GM19351 (cell line): ENCODE measurements at regions not wholly inside any gene's neighbourhood (a gene's known extent, or its start where the extent isn't known, plus 50 kb on each side); places are given as distances from the start of the nearest gene placed in this dataset.
"Not testable (repeated sequence)": the region's sequence is repeated elsewhere in the genome, so short reads cannot be mapped to it uniquely, and the experiment has no call there.

Source experiments
- ATAC-seq: cut with Tn5 transposase; IDR thresholded peaks from one replicate; pipeline ENCODE4 v1.9.1; 2021; ENCODE audit warnings: mild to moderate bottlenecking, moderate library complexity; ENCODE audit not compliant: unreplicated experiment

- ATAC-seq, result not testable (repeated sequence)
These were observed 144.9 kb downstream of the NPIPB11 start for GRCh38 chr16:29261427-29262248.

GRCh38 chr16:29260683-29261426 is 145.7 kb downstream of the NPIPB11 start:
- ATAC-seq, result not testable (repeated sequence)

GRCh38 chr16:29259635-29260457 is 146.7 kb downstream of the NPIPB11 start:
- ATAC-seq, result not testable (repeated sequence)

GRCh38 chr16:29258946-29259634 is 147.4 kb downstream of the NPIPB11 start:
- not testable (repeated sequence) for ATAC-seq

GRCh38 chr16:29257419-29258336 is 148.8 kb downstream of the NPIPB11 start:
- not testable (repeated sequence) for ATAC-seq

- no peak for ATAC-seq
These were observed 150.0 kb downstream of the NPIPB11 start for GRCh38 chr16:29256501-29256981.

GRCh38 chr16:29255957-29256356 is 150.6 kb downstream of the NPIPB11 start:
- not testable (repeated sequence) for ATAC-seq

- ATAC-seq, result not testable (repeated sequence)
These were observed 151.1 kb downstream of the NPIPB11 start for GRCh38 chr16:29255496-29255796.

GRCh38 chr16:29254676-29255495 is 151.6 kb downstream of the NPIPB11 start:
- ATAC-seq, result no peak

- not testable (repeated sequence) for ATAC-seq
These were observed 152.6 kb downstream of the NPIPB11 start for GRCh38 chr16:29253716-29254590.

GRCh38 chr16:29253066-29253590 is 153.4 kb downstream of the NPIPB11 start:
- ATAC-seq, result not testable (repeated sequence)

- not testable (repeated sequence) for ATAC-seq
These were observed 154.2 kb downstream of the NPIPB11 start for GRCh38 chr16:29252311-29252710.

- not testable (repeated sequence) for ATAC-seq
These were observed 154.9 kb downstream of the NPIPB11 start for GRCh38 chr16:29251571-29252011.

- ATAC-seq, result not testable (repeated sequence)
These were observed 155.5 kb downstream of the NPIPB11 start for GRCh38 chr16:29250923-29251434.

GRCh38 chr16:29250469-29250868 is 156.0 kb downstream of the NPIPB11 start:
- ATAC-seq, result not testable (repeated sequence)

GRCh38 chr16:29248940-29249318 is 157.6 kb downstream of the NPIPB11 start:
- not testable (repeated sequence) for ATAC-seq
